H1 (cell line): ENCODE measurements at regions not wholly inside any gene's neighbourhood (a gene's known extent, or its start where the extent isn't known, plus 50 kb on each side); places are given as distances from the start of the nearest gene placed in this dataset.

ENCODE experiments used
- JUND ChIP-seq: IDR thresholded peaks from 2 replicates; pipeline ENCODE4 v1.6.1; 2011; ENCODE audit warnings: mild to moderate bottlenecking, improper control_type of control experiment, low read length
- NRF1 ChIP-seq: IDR thresholded peaks from 2 replicates; pipeline ENCODE4 v1.6.1; 2011; ENCODE audit warnings: mild to moderate bottlenecking, low read depth, low read length, improper control_type of control experiment
- ZNF274 ChIP-seq: IDR thresholded peaks from 2 replicates; pipeline ENCODE4 v1.7.0; 2012; ENCODE audit warnings: low read length, borderline replicate concordance; ENCODE audit errors: extremely low read depth
- TF ChIP-seq, protein P1 (sequence below): IDR thresholded peaks from 2 replicates; pipeline ENCODE4 v1.6.1; 2011; ENCODE audit warnings: low read depth, mild to moderate bottlenecking, low read length; ENCODE audit not compliant: insufficient read depth
- TF ChIP-seq, protein P2 (sequence below), 3 experiments: IDR thresholded peaks; 1 replicate in 2 of 3; 2 replicates in 1 of 3; pipeline versions ENCODE4 v1.5.1 to v1.6.1; 2011; ENCODE audit warnings: low read length in 3 of 3, mild to moderate bottlenecking in 3 of 3, inconsistent platforms in 2 of 3, low read depth in 1 of 3, moderate library complexity in 1 of 3; ENCODE audit not compliant: insufficient read depth in 1 of 3; ENCODE audit errors: control extremely low read depth in 1 of 3

DNA sequence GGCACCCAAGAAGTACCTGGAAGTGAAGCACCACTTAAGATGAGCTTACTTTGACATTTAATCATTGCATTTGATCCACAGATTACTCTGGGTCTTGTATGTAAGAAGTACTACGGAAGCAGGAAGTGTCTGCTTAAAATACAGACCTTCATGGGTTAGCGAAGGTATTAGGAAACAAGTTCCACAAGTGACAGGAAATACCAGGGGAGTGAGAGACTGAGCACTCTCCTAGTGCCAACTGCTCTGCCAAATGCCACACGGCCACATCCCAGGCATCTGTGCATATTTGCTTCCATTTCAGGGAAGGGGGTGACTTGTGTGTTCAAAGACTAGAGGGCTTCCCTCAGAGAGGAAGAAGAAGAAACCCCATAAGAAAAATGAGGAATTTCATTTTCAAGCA lies 57.2 kb upstream of the ANK3 start:
- TF ChIP-seq, protein P1, sequence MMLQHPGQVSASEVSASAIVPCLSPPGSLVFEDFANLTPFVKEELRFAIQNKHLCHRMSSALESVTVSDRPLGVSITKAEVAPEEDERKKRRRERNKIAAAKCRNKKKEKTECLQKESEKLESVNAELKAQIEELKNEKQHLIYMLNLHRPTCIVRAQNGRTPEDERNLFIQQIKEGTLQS = no peak
- no peak for TF ChIP-seq ZNF274
- no peak for TF ChIP-seq NRF1
- TF ChIP-seq, protein P2, sequence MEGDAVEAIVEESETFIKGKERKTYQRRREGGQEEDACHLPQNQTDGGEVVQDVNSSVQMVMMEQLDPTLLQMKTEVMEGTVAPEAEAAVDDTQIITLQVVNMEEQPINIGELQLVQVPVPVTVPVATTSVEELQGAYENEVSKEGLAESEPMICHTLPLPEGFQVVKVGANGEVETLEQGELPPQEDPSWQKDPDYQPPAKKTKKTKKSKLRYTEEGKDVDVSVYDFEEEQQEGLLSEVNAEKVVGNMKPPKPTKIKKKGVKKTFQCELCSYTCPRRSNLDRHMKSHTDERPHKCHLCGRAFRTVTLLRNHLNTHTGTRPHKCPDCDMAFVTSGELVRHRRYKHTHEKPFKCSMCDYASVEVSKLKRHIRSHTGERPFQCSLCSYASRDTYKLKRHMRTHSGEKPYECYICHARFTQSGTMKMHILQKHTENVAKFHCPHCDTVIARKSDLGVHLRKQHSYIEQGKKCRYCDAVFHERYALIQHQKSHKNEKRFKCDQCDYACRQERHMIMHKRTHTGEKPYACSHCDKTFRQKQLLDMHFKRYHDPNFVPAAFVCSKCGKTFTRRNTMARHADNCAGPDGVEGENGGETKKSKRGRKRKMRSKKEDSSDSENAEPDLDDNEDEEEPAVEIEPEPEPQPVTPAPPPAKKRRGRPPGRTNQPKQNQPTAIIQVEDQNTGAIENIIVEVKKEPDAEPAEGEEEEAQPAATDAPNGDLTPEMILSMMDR (IDR thresholded peaks at IDR 0.05; ENCODE audit: control extremely low read depth in 1 of 3, insufficient read depth in 1 of 3, low read depth in 1 of 3, low read length in 3 of 3) = no peak
- TF ChIP-seq JUND = no peak
